Left lobe of liver (tissue), 2 donors: ENCODE measurements at regions not wholly inside any gene's neighbourhood (a gene's known extent, or its start where the extent isn't known, plus 50 kb on each side); places are given as distances from the start of the nearest gene placed in this dataset.

Experiments
- ATAC-seq: fragments of 200-7000 bp; cut with Tn5 transposase; one replicate; pipeline ENCODE4 v1.9.1; 2020; ENCODE audit warnings: mild to moderate bottlenecking, moderate library complexity
- DNase-seq: peaks from one replicate; pipeline ENCODE4 v3.0.0-alpha.2; 2020; ENCODE audit warnings: low spot score
- donor health status: DM: no; HTN: no; CAD: no; lungs with moderate emphysema.
- donor health status: DM: no; HTN: yes; CAD: no.

DNA sequence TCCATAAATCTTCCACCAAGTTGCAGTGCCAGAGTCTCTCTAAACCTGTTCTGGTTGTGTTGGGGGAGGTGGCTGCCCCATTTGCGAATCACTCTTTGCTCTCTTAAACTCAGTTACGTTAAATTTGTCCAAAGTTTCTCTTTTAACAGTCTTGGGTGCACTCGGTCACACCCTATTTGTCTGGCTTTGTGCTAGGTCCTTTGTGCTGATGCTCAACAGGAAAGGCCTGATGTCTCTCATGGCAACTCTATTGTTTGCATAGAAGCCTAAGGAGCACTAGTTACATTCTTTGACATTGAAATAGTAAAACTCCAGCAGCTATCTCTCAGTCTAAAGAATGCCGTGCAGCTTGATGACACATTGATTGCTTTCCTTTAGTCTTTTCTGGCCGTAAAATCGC, 105.1 kb downstream of the TRMT11 start:
- no peak for ATAC-seq

DNA sequence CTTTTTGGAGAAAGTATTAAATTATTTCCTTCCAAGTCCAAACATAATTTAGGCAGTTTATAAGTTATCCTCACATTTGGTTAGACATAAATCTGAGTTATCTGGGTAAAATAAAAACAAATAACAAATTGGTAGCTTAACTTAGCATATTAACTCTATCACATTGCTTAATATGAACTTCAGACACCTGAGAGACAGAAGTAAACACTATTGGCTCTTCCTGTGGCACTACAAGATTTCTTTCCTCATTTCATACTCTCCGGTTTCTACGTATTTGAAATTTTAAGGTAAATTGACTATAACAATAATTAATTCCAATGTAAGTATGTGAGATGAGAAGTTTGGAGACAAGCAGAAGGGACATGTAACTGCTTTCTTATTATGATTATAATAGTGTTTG, 106.8 kb downstream of the TRMT11 start:
- ATAC-seq (peak; percentile 52), DNase-seq (no peak)

More for the DNA sequence above, 105.1 kb downstream of the TRMT11 start:
- DNase-seq = no peak

DNA sequence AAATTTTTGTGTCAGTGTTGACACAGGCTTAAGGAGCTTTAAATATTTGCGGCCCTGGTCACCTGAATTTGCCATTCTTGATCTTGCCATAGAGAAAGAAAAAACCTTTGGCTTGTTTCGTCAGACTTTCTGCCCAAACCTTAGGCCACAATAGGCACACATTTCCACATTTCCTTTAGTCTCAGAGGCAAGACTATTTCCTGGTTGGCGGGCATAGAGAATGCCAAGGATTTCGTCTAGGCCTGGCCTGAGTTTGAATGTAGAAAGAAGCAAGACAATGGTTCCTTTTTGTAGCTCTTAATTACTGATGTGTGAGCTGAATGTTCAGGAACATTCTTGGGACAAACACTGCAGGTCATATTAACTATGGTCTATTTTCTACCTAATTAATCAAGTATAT, 108.1 kb downstream of the TRMT11 start:
- ATAC-seq (no peak), DNase-seq (no peak)

DNA sequence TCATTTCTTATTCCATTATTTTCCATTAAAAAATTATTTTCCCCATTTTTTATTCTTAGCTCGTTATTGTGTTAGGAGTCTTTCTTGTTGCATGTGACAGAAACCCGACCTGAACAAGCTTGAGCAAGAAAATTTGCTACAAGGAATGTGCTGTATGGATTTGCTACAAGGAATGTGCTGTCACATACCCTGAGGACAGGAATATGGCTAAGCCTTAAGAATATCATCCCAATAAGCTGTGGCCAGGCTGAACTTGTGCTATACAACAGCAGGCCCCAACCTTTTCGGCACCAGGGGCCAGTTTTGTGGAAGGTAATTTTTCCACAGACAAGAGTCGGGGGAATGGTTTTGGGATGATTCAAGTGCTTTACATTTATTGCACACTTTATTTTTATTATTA, 114.0 kb downstream of the TRMT11 start:
- DNase-seq = no peak
- no peak for ATAC-seq

DNA sequence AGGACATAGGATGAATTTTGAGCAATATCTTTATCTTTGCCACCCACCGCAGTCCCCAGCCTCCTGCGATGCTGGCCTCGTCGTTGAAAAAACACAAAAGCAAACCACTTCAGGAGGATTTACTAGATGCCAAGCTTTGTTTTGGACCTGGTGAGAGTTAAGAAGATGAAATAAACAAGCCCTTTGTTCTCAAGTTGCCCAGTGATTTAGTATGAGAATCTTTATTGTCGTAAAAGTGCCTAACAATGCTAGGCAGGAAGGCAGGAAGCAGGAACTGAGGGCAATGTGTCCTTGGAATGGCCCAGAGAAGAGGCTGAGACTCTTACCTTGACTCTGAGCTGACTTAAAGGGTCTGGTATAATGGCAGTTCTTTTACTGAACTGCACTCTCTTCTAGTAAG, 116.0 kb downstream of the TRMT11 start:
- no peak for DNase-seq
- ATAC-seq = no peak

DNA sequence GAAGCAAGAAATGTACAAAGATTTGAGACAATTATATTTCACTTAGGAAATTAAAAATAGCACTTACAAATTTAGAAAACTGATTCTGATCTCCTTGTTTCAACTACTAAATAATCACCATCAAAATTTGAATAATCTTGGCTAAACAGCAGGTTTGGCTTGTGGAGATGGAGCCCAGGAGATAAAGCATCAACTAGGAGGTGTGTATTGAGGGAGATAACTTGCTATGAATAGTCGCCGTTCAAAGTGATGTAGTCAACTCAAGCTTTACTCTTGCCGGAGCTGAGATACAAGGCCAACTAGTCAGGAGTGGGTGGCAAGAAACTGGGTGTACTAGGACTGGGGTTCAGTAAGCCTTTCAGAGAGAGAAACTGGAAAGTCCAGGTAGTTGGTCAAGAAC, 117.7 kb downstream of the TRMT11 start:
- no peak for ATAC-seq

DNA sequence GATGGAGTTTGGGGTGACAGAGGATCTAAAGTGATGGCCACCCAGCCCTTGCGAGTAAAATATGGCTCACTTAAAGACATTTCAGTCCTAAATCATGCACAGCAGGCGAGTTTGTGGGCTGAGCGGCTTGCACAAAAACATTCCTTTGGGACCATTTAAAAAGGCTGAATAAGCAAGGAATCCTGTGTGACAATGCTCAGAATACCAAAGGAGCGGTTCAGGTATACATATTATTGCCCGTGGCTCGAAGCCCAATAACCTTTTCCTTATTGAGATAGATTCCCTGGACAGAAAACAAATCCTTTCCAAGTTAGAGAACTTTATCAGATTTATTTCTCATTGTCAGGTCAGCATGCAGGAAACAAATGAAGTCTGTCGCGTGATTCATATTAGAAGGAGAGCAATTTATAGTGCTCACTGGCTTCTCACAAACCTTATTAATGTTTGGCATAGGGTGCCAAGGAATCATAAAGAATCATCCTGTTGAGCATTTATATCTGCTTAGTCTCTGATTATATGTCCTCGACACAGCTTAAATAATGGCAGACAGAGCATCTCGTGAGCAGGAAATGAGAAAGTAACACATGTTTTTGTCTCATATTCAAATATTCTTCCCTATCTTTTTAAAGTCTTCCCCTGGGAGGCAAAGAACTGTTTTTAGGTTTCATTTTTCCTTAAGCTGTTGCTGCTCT, 121.3 kb downstream of the TRMT11 start:
- no peak for DNase-seq

More for the DNA sequence above, 117.7 kb downstream of the TRMT11 start:
- DNase-seq = no peak

DNA sequence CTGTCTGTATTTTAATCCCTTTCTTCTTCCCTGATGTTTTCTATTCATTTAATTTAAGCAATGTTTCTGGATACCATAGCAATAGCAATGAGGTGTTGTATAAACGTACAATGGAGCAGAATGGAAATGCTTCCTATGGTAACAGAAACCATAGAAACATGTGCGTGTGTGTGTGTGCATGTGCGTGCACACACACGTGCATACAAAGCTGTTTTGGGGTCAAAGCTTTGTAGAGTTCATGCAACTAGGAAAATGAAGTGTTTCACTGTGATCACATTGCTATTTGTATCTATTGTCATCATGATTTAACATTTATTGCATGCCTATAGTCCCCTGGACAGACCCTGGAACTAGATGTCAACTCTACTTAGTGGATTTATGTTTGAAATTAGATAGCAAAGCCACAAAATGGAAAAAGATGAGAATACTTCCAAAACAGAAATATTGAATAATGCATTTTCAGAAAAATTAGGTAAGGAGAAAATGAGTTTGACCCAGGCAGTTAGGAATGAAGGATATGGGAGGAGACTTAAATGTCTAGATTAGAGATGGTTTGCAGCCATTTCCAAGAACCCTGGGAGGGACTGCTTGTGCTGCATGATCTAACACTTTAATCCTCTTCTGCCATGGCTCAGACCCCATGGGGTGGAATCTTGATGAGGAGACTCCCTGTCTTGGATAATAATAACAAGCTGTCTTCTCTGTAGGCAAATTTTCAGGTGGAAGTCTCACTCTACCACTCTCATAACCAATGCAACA, 124.4 kb downstream of the TRMT11 start:
- DNase-seq (no peak), ATAC-seq (no peak)

More for the DNA sequence above, 121.3 kb downstream of the TRMT11 start:
- no peak for ATAC-seq

DNA sequence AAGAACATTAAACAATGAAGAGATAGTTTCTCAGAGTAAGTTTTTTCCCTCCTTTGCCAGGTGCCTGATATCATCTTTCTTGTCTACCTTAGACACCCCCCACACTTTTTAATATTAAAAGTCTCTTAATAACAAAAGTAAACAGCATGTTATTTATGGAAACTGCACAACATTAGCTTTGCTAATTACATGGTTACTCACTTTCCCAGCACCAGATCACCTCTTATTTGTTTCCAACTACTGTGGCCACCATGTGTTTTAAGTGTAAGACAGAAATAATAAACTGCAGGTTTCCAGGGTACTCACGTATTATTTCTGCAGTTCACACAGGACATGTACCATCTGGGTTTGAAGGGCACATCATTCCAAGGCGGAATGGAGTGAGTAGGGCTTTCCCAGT, 125.0 kb downstream of the TRMT11 start:
- DNase-seq (no peak), ATAC-seq (no peak)

DNA sequence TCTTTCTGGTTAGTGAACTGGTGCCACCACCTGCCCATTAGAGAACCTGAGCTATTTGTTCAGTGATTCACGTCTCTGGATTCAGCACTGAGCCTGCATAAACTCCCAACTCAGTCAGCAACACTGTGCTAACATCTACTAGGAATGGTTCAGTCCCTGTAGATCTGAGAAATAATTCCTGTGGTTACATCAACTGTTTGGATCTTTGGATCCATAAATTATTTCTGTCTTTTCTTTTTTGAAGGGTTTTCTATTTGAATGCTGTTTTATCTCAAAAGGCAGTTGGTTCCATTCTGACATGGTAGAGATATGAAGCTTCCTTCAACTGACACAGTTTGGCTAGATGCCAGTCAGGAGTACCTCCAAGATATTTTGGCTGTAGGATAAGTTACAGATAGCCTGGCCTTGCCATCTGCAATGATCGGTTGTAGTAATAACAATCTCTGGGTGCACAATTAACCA, 125.9 kb downstream of the TRMT11 start:
- ATAC-seq (peak; percentile 26), DNase-seq (no peak)

DNA sequence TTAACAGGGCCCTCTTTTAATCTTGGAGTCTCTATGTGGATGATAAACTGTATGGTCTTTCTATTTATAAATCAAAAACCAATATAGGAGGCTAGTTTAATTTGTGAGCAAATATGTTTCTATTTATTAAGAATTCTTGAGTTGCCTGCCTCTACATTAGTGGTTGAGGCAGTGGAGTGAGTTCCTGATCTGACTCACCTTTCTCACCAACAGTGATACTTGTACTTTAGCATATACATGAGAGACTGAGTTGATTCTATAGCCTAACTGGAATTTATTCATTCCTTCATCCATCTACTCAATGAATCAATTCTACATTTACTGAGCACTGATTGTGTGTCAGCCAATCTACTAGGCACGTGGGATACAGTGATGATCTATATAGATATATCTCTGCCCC, 126.9 kb downstream of the TRMT11 start:
- no peak for DNase-seq

DNA sequence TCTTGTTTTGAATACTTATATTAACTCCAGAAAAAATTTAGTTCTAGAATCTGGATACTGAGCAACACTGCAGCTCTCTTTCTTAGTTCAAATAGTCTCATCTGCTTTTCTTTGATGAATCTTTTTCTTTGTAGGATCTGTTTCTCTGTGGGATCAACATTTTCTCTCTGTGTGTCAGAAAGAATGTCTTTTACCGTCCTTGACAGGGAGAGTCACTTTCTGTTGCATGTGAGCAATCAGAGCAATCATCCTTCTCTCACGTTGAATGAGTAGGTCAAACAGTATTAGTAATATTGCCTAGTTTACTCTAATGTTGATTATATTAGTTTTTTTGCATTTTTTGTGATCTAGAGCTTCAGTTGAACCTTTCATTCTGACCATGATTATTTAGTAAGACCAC, 130.9 kb downstream of the TRMT11 start:
- no peak for DNase-seq
- no peak for ATAC-seq

More for the DNA sequence above, 126.9 kb downstream of the TRMT11 start:
- ATAC-seq = no peak

DNA sequence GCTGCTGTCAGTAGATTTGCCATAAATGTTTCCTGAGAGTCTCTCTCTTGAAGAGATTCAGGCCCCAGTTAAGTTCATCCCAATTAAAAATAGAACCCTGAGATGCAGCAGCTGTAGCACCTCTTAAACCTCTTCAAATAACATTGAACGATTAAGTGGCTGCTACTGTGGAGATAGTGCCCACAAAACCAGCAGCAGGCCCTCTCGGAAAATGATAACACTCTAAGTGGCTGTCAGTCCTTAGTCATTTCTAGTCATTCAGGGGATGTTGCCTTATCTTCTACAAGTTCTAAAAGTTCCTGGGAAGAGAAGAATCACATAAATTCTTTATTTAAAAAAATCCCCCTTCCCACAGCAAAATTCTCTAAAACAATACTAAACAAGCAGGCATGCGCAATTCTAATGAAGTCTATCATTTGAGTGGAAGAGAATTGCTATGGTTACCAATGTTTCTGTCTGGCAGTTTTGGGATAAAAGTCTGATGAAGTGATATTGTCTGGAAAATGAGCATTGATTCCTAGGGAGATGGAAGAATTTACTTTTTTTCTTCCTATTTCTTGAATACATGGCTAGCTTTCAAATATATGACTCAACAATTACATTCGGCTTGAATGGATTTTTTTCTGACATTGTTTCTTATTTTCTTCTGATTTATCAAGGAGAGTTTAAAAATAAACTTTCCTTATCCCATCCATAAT, 131.9 kb downstream of the TRMT11 start:
- DNase-seq (no peak), ATAC-seq (no peak)

DNA sequence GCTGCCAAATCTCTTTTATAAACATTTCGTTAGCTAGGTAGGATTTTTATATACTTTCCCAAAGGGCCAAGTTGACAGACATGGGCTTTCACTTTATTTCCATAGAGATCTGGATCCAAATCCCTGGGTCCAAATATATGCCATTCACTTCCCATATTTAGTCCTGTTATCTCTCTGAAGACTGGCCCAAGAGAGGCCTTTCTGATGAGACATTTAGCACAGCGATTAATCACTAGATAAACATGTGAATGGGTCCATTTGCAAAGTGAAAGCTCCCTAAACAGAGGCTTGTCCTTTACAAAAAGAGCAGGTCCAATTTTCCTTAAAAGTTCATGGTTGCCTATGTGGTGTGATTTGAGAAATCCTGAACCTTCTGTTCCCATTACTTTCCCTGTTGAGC, 132.6 kb downstream of the TRMT11 start:
- no peak for DNase-seq
- ATAC-seq = no peak

DNA sequence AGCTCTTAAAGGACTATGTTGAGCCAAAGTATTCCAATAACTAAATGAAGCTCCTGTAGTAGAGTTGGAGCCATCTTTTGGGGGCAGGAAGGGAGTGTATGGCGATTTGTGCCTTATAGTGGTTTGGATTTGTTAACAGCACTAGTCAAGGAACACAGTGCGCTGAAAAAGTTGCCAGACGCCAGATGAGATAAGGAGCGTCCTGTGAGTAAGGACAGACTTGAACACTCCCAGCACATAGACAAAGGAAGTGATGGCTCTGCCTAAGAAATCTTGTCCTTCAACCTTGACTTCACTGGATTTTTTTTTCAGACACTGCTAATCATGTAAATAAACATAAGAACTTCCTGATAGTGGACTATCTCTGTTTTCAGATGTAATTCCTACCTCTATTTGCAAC, 136.9 kb downstream of the TRMT11 start:
- ATAC-seq (peak; percentile 41), DNase-seq (no peak)

DNA sequence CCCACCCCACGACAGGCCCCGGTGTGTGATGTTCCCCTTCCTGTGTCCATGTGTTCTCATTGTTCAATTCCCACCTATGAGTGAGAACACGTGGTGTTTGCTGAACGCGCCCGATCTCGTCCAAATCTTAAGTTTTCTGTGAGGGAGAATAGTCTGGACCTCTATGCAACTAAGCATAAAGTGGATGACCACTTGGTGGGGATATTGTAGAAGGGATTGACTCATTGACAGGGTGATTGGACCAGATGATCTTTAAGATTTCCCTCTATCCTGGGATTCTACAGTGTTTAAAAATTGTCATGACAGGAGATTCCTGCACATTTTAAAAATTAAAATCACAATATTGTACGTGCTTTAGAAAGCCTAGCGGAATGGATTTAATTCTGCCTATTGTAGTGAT, 141.3 kb downstream of the TRMT11 start:
- no peak for ATAC-seq
- DNase-seq = no peak

DNA sequence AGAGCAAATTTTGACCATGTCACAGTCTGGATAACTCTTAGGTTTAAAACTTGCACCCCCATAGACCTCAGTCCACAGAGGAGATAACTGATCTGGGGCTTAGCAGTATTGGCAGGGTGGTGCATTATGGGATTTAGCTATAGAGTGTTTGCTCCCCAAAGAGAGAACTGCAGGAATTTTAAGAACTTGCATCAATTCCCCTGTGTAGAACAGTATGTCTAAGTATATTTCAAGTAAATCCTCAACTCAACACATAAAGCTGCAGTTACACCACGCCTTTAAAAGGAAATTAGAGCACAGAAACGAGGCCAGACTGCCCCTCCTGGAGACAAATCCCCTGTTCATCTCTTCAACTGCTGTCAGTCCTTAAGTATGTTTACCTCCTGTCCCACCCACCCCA, 144.9 kb downstream of the TRMT11 start:
- DNase-seq = no peak
- no peak for ATAC-seq

DNA sequence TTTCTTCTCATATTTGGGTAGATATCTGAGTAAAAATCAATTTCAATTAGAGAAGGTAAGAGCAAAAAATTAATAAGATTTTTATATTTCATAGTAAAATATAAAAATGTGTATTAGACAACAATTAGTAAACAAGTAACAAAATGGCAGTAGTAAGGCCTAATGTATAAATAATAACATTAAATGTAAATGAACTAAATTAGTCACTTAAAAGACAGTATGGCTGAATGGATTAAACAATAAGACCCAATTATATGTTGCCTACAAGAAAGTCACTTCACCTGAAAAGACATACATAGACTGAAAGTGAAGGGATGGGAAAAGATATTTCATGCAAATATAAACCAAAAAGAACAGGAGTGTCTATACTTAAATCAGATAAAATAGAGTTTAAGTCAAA, 147.6 kb downstream of the TRMT11 start:
- no peak for DNase-seq
- ATAC-seq = no peak

DNA sequence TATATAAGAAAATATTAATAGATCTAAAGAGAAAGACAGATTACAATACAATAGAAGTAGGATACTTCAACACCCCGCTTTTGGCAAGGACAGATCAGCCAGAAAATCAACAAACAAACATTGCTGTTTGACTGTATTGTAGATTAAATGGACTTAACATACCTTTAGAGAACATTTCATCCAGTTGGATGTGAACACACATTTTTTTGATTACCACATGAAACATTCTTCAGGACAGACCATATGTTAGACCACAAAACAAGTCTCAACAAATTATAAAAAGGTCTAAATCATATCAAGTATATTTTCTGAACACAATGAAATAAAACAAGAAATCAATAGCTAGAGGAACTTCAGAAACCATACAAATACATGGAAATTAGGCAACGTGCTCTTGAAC, 148.2 kb downstream of the TRMT11 start:
- ATAC-seq = no peak
- DNase-seq = no peak

DNA sequence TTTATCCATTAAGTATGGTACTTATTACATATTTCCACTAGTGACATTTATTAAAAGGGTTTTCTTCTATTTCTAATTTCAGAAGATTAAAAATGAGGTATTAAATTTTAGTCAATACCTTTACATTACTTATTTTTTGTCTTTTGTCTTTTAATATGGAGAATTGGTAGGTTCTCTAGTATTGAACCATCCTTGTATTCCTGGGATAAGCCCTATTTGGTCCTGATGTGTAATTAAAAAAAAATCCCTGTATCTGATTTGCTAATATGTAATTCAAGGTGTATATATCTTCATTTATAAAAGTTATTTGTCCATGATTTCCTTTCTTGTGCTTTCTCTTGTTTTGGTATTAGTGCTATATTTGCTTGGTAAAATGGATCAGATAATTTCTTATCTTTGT, 153.7 kb downstream of the TRMT11 start:
- DNase-seq (no peak), ATAC-seq (no peak)

DNA sequence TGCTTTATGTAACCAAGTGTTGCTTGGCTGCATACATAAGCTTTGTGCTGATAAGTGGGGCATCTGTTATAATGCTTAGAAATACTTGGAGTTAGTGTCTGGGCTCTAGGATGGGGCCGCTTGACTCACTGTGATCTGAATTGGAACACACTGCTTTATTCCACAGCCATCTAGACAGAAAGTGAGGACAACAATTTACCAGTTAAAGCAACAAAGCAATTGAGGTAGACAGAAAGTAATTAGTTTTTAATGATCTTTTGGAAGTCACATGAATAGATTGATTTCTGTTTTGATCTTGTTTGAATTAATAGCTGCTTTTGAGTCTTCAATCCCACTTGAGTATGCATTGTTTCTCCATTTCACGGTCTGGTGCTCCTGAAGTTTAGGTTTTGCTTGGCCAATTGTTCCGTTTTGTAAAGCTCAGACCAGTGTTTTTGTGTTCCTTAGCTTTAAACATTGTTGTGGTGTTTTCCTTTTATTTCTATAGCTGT, 157.5 kb downstream of the TRMT11 start:
- ATAC-seq (no peak), DNase-seq (no peak)

DNA sequence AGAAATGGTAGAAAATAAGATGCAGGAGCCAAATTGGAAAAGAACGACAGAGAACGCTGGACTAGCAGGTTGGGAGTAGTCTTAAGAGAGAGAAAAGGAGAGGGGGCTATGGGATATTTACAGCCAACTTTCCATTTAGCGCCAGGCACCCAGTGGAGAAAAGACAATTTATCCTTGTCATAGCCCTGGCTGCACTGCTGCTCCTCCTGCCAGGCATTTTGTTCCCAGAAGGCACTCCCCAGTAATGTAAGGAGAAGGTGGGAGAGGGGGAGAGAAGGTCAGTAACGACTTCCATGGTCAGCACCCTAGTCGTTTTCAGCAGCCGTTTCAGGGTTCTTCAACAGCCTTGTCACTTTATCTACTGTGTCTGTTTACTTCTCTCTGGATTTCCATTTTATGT, 159.0 kb downstream of the TRMT11 start:
- DNase-seq (no peak), ATAC-seq (no peak)
